Brain microvascular endothelial cell (primary cell): ENCODE measurements at regions not wholly inside any gene's neighbourhood (a gene's known extent, or its start where the extent isn't known, plus 50 kb on each side); places are given as distances from the start of the nearest gene placed in this dataset.

Experiments used
- DNase-seq: peaks from one replicate; pipeline ENCODE4 v3.0.0-alpha.2; 2020
- H3K27ac ChIP-seq: fragments of 250-450 bp; sonication (Bioruptor Pico); 2 replicates; pipeline ENCODE4 v1.5.1; 2020; ENCODE audit warnings: mild to moderate bottlenecking, moderate library complexity
- H3K27me3 ChIP-seq: fragments of 250-450 bp; sonication (Bioruptor Pico); replicated peaks from 2 replicates; pipeline ENCODE4 v1.5.1; 2020; ENCODE audit warnings: mild to moderate bottlenecking
- H3K36me3 ChIP-seq: fragments of 250-450 bp; sonication (Bioruptor Pico); replicated peaks from 2 replicates; pipeline ENCODE4 v1.5.1; 2020; ENCODE audit warnings: mild to moderate bottlenecking
- H3K4me3 ChIP-seq: 2 replicates; pipeline ENCODE4 v1.5.1; 2011; ENCODE audit warnings: low read depth, mild to moderate bottlenecking, control low read depth, low read length, moderate library complexity
- in situ Hi-C: cut with HindIII; loops from 2 replicates; pipeline ENCODE4 v1.10.0; 2017; ENCODE audit warnings: low sequenced_read_pairs, low pct_ligation_motif_present
- TF ChIP-seq, protein P1 (sequence below): IDR thresholded peaks from 2 replicates; pipeline ENCODE4 v1.5.1; 2011; ENCODE audit warnings: low read depth, mild to moderate bottlenecking, moderate library complexity, low read length, control low read depth, inconsistent platforms; ENCODE audit errors: missing control alignments

GRCh38 chr16:17603626-17604025, 132.9 kb upstream of the XYLT1 start:
- in situ Hi-C loops, result no loop called here
- no peak overlapping the region for H3K27ac ChIP-seq
- no peaks in the 10 kb centered on the region for H3K27me3 ChIP-seq
- TF ChIP-seq, protein P1, sequence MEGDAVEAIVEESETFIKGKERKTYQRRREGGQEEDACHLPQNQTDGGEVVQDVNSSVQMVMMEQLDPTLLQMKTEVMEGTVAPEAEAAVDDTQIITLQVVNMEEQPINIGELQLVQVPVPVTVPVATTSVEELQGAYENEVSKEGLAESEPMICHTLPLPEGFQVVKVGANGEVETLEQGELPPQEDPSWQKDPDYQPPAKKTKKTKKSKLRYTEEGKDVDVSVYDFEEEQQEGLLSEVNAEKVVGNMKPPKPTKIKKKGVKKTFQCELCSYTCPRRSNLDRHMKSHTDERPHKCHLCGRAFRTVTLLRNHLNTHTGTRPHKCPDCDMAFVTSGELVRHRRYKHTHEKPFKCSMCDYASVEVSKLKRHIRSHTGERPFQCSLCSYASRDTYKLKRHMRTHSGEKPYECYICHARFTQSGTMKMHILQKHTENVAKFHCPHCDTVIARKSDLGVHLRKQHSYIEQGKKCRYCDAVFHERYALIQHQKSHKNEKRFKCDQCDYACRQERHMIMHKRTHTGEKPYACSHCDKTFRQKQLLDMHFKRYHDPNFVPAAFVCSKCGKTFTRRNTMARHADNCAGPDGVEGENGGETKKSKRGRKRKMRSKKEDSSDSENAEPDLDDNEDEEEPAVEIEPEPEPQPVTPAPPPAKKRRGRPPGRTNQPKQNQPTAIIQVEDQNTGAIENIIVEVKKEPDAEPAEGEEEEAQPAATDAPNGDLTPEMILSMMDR, result no peak
- H3K4me3 ChIP-seq, result no peak overlapping the region
- no peak for DNase-seq
- H3K36me3 ChIP-seq, result no peaks in the 10 kb centered on the region

DNA sequence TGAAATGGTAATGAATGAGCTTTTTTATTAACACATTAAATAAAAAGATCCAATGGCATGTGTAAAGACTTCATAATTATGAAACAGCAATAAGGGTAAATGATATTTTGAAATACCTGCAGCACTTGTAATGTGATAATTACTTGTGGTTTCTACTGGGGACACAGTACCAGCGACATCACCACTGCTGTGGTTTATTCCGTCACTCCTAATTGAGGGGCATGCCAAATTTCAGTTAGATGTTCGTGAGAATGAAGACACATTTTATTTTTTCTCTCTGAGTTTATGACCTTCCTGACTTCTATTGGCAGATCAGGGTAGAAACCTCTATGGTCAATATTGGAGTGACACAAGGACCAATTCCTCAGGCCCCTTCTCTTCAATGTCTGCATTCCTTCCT, 131.9 kb upstream of the XYLT1 start:
- Histone ChIP-seq H3K36me3 (no peaks in the 10 kb centered on the region), H3K27ac (no peak overlapping the region), H3K27me3 (no peaks in the 10 kb centered on the region), H3K4me3 (no peak overlapping the region)
- DNase-seq, result no peak
- in situ Hi-C loops, result no loop called here
- TF ChIP-seq, protein P1, result no peak

GRCh38 chr16:17598968-17599367, 128.2 kb upstream of the XYLT1 start:
- Histone ChIP-seq H3K36me3 (no peaks in the 10 kb centered on the region), H3K27ac (no peak overlapping the region), H3K4me3 (no peak overlapping the region), H3K27me3 (no peaks in the 10 kb centered on the region)
- TF ChIP-seq, protein P1, result no peak
- in situ Hi-C loops, result no loop called here
- DNase-seq, result no peak

DNA sequence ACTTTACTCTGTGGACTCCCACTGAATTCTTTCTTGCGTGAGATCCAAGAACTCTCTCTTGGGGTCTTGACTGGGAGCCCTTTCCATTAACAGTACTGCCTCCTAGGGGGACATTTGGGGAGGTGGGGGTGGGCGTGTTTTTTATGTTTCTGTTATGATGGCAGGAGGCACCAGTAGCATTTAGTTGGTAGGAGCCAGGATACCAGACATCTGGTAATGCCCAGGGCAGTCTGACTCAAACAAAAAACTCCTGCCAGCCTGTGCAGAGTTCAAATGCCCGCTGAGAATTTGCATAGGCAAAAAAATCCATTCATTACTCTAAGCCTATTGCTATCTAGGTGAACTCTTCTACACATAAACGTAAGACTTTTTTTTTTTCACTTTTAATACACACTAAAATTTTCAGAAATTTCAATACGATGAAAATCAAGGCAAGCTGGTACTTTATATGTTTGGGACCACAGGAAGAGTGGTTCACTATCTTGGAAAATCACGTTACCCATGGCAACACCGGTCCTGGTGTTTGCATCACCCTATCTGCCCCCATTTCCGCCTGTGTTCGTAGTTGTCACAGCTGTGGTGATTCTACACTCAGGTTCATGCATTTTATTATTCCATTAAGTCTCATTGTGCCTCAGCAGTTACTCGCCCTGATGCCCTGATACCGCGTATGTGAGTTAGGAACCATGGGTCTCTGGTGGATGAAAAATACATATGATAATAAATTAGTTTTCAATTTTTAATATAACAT, 121.1 kb upstream of the XYLT1 start:
- no peak overlapping the region for H3K27ac ChIP-seq
- no peak for DNase-seq
- in situ Hi-C loops, result no loop called here
- H3K36me3 ChIP-seq, result no peaks in the 10 kb centered on the region
- H3K27me3 ChIP-seq, result no peaks in the 10 kb centered on the region
- no peak overlapping the region for H3K4me3 ChIP-seq
- TF ChIP-seq, protein P1, result no peak

- no peaks in the 10 kb centered on the region for H3K27me3 ChIP-seq
- TF ChIP-seq, protein P1, result no peak
- no peak for DNase-seq
- no peak overlapping the region for H3K27ac ChIP-seq
- H3K4me3 ChIP-seq, result no peak overlapping the region
- no peaks in the 10 kb centered on the region for H3K36me3 ChIP-seq
- in situ Hi-C loops, result no loop called here
These were observed 120.2 kb upstream of the XYLT1 start for GRCh38 chr16:17590711-17591654.
